ENCODE measurements at regions not wholly inside any gene's neighbourhood (a gene's known extent, or its start where the extent isn't known, plus 50 kb on each side); places are given as distances from the start of the nearest gene placed in this dataset.
"Not testable (repeated sequence)": the region's sequence is repeated elsewhere in the genome, so short reads cannot be mapped to it uniquely, and the experiment has no call there.

DNA sequence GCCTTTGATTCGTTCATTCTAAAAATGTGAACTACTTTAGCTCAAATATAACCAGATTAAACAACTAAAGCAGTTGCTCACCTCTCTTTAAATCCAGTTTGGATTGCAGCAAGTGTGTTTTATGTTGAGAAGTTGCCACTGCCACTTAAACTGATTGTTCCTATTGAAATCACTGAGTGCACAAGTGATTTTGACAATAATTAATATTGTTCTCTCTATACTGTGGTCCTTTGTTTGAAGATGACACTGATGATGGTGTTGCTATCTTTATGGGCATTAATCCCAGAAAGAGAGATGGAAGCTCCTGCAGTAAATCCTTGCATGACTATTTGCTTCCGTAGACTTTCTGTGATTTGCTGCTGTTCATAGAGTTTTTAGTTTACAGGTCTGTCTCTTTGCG is 251.4 kb upstream of the ZEB2 start:
- DNase-seq = no peak

DNA sequence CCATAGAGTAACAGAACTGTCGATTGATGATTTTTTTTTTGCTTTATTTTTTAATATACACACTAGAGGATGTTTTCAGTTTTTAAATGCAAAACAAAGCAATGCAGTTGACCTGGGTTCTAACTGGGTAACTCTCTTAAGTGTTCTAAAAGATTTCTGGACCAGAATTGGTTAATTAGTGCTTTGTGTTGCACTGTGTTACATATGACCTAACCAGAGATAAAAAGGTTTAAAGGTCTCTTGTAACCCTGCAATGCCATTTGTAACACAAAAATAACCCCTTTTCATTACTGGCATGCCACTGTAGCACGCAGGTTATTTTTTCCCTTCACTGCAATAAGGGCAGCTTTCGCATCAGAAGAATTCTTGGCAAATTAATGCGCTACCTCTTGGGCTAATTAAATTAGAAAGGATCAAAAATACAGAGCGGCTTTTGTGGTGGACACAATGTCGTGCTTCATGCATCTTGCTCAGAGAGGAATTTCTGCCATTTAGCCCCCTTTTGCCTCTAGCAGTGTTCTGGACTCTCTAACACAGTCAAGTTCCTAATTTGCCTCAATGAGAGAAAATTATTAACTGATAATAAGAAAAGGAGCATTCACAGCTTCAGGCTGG is 250.8 kb upstream of the ZEB2 start:
- DNase-seq = no peak

DNA sequence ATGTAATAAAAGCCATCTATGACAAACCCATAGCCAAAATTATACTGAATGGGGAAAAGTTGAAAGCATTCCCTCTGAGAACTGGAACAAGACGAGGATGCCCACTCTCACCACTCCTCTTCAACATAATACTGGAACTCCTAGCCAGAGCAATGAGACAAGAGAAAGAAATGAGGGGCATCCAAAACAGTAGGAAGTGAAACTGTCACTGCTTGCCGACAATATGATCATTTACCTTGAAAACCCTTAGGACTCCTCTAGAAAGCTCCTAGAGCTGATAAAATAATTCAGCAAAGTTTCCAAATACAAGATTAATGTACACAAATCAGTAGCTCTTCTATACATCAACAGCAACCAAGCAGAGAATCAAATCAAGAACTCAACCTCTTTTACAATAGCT is 241.0 kb upstream of the ZEB2 start:
- DNase-seq = not testable (repeated sequence)

DNA sequence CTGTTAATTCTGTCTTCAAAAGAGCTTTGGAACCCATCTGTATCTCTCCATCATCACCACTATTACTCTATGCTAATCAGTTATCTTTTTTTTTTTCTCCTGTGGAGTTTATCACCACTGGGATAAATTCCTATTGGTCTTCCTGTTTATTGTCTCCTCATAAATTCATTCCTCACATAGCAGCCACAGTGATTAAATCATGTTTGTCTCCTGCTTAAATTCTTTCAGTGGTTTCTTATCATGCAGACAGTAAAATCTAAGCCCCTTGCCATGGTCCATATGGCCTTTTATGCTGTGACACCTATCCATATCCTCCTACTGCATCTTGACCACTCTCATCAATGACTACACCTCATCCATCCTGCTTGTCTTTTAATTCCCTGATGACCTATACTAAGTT is 239.8 kb upstream of the ZEB2 start:
- DNase-seq = no peak

DNA sequence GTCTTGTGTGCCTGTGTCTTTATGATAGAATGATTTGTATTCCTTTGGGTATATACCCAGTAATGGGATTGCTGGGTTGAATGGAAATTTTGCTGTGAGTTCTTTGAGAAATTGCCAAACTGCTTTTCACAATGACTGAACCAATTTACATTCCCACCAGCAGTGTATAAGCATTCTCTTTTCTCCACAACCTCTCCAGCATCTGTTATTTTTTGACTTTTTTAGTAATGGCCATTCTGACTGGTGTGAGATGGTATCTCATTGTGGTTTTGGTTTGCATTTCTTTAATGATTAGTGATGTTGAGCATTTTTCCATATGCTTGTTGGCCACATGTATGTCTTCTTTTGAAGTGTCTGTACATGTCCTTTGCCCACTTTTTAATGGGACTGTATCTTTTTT is 238.3 kb upstream of the ZEB2 start:
- DNase-seq = not testable (repeated sequence)

GRCh38 chr2:144753416-144753815 is 233.5 kb upstream of the ZEB2 start:
- no peak for DNase-seq

- no peak for DNase-seq
Measured at GRCh38 chr2:144751142-144751905, 231.4 kb upstream of the ZEB2 start.

DNA sequence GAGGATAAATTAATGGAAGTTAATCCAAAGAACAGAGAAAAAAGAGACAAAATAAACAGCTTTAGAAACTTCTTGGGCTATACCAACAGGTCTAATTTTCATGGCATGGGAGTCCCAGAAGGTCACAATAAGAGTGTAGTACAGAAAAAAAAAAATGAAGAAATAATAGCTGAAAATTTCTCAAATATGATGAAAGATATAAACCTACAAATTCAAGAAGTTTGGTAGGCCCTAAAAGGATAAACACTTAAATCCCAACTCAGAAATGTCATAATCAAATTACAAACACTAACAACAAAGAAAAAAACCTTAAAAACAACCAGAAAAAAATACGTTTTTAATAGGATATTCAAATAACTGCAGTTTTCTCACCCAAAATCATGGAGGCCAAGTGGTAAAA is 229.3 kb upstream of the ZEB2 start:
- no peak for DNase-seq

GRCh38 chr2:144748443-144748842 is 228.5 kb upstream of the ZEB2 start:
- no peak for DNase-seq

- no peak for DNase-seq
Measured at GRCh38 chr2:144747571-144747970, 227.7 kb upstream of the ZEB2 start.

DNA sequence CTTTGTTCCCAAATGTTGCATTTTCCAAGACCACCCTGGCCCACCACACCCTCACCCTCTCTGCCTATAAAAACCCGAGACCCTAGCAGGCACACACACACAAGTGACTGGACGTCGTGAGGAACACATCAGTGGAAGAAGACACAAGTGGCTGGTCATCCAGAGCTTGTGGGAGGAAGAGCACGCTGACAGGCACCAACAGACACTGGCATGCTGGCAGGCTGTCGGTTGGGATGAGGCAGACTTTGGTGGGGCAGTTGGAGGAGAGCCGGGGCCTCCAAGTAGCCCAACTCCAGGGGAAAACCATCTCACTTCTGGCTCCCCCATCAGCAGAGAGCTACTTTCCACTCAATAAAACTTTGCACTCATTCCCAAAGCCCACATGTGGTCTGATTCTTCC is 225.5 kb upstream of the ZEB2 start:
- no peak for DNase-seq

GRCh38 chr2:144738749-144739148 is 218.8 kb upstream of the ZEB2 start:
- DNase-seq = no peak

DNA sequence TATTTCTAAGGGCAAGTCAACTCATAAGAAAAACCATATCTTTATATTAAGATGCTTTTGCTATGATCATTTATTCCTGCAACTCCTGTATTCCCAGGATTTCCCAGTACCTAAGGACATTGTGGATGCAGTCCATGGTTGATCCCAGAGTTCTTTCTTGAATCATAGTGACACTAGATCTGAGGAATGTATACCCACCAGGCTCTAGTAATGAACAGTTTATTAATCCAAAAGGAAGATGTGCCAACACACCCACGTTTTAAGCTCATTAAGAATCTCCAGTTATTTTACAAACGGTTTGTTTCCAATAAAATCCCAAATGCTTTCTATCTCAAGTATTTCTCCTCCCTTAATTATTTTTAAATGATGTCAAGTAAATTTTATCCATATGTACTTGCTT is 210.8 kb upstream of the ZEB2 start:
- no peak for DNase-seq

DNA sequence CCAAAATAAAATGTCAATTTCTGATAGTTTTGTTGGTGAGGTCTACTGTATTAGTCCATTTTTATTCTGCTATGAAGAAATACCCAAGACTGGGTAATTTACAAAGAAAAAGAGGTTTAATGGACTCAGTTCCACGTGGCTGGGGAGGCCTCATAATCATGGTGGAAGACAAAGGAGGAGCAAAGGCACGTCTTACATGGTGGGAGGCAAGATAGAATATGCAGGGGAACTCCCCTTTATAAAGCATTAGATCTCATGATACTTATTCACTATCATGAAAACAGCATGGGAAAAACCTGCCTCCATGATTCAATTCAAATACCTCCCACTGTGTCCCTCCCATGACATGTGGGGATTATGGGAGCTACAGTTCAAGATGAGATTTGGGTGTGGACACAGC is 204.5 kb upstream of the ZEB2 start:
- DNase-seq = not testable (repeated sequence)

DNA sequence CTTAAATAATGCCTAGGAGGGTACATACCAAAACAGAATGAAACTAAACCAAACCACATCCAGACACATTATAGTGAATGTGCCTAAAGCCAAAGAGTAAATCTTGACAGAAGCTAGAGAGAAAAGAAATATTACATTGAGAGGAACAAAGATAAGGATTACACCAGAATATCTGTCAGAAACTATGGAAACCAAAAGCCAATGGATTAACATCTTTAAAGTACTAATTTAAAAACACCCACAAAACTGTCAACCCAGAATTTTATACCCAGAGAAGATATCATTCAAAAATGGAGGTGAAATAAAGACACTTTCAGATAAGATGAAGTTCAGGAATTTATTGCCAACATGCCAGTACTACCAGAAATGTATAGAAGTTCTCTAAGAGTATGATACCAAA is 198.5 kb upstream of the ZEB2 start:
- DNase-seq = no peak

GRCh38 chr2:144715992-144716391 is 196.1 kb upstream of the ZEB2 start:
- DNase-seq = no peak

GRCh38 chr2:144713410-144713809 is 193.5 kb upstream of the ZEB2 start:
- no peak for DNase-seq

DNA sequence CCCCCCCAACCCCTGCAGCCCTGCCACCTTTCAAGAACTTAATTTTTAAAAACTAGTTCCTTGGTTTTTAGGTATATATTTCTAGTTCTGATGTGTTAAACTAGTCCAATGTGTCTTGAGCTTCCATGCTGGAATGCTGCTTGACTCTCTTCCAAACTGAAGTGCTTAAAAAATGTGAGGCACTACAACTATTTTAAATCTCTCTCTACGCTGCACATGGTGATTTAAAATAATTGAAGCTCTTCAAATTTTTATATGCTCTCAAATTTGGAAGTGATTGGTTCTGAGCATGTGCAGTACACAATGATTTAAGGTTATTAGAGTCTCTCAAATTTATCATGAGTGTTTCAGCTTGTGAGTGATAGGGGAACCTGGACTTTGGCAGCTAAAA is 192.6 kb upstream of the ZEB2 start:
- DNase-seq = no peak

DNA sequence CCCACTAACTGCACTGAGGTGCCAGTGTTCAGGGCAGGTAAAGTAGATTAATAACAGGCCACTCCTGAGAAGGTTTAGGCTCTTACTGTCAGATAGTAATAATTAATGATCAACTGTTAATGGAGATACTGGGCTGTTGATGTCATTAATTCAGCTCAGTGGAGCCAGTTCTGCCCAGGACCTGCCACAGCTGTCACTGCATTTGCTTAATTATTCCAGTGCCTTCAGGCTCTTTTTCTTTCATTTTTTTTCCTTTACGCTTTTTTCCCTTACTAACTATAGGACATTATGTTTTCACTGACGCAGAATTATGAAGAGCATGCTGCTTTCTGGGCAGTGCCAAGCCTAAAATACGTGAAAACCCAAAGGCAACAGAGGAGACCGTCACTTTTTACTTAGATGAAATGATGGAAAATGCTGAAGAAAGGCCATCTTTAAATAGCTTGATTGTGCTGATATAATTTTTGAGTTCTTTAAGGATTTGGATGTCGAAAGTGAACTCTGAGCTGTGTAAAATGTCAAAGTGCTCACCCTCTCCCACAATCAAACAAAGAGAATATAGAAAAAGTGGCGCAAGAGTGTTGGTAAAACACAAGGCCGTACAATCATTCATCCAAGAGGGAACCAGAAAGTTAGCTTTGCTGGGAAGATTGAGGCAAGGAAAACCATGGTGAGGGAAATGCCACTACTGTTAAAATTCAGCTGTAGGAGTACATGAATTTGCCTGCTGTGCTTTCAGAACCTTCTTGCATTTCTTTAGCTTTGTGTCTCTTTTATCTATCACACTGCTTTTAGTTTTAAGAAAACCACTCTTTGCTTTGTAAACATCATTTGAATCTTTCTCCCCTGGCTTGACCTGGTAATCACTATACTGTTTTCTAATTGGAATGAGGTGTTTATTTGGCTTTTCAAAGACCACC is 192.0 kb upstream of the ZEB2 start:
- DNase-seq = peak; percentile 6

GRCh38 chr2:144711084-144711483 is 191.2 kb upstream of the ZEB2 start:
- DNase-seq = no peak

- DNase-seq = no peak
Measured at GRCh38 chr2:144708626-144709025, 188.7 kb upstream of the ZEB2 start.

DNA sequence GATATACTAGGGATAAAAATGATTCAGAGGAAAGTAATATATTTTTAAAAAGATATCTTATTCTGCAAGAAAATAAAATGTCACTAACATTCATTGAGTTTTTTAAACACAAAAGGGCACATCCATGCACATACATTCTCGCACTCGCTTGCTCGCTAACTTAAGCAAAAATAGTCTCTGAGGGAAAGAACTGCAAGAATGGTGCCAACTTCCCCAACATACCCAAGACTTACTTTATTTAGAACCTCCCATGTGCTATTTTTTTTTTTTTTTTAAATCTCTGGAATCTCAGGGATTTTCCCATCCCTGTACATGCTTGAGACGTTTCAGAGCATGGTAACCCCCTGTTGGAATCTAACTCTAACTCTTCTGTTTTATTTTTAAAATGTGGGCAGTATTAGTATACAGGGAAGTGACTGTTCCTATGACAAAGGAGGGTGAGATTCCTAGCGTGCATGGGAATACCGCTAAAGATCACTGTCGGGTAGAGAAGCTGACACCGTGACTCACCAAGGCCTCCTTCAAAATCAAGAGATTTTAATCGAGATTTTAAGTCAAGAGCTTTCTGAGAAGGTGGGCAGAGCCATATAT is 187.9 kb upstream of the ZEB2 start:
- no peak for DNase-seq

- DNase-seq = no peak
Measured at GRCh38 chr2:144706647-144707046, 186.7 kb upstream of the ZEB2 start.

All from NCI-H524 treated with DMSO at 0.1 percent for 48 hours (cell line).